ENCODE measurements at regions not wholly inside any gene's neighbourhood (a gene's known extent, or its start where the extent isn't known, plus 50 kb on each side); places are given as distances from the start of the nearest gene placed in this dataset.

- DNase-seq: no peak
Observed at GRCh38 chr5:143581649-143582048, 178.2 kb upstream of the NR3C1 start.

DNA sequence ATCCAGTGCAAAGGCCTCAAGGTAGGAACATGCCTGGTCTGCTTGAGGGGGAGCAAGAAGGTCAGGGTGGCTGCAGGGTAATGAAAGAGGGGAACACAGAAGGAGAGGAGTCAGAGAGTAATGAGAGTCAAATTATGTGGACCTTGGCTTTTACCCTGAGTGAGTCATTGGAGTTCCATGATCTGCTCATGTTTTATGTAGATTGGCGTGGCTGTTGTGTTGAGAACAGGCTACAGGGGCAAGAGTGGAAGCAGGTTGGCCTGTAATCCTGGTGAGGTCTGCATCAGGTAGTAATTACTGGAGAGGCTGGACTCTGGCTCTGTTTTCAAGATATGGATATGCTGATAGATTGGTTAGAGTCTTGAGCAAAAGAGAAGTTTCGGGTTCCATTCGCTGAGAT is 177.7 kb upstream of the NR3C1 start:
- DNase-seq: no peak

DNA sequence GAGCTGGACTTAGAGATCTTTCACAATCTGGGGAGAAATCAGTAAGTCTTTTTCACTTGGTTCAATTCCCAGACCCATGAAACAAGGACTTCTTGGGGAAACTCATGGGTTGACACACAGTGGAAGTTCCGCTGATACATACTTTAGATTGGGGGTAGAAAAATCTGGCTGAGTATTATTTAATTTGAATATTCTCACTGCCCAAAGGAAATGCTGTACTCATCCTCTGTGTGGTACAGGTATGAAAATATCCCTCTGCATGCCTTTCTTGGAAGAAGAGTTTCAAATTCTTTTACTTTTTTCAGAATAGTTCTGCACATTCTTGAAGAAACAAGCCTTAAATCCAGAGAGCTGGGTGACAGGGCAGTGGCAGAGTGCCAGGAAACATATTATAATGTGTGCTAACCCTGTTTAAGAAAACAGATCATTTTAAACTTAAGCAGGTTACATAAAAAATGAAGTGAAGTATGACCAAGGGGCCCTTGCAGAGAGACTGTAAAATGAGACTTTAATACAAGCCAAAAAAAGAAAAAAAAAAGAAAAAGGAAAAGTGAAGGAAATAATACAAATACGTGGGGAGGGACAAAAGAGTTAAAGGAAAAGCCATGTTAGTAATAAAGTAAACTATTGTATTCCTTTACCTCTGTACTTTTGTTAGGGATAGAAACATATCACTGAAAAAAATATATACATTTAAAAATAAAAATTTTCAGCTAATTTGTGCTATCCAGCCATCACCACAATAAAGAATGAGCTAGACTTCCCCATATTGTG is 173.4 kb upstream of the NR3C1 start:
- DNase-seq: no peak

DNA sequence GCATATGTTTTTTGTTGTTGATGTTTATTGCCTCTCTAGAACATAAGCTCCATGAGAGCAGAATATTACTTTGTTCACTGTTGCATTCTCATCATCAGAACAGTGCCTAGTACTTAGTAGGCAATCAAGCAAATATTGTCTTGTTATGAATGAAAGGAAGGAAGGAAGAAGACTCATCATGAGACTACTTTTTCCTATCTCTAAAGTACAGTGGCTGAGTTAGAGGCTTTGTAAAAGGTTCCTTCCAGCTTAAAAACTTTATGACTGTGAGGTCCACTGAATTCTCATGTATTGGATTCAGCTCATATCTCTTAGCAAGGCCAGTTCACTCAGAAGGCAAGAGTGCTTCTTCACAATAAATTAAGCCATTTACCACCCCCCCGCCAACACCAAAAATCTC is 171.8 kb upstream of the NR3C1 start:
- DNase-seq: no peak

GRCh38 chr5:143574236-143574635 is 170.8 kb upstream of the NR3C1 start:
- no peak for DNase-seq

GRCh38 chr5:143573568-143574170 is 170.2 kb upstream of the NR3C1 start:
- no peak for DNase-seq

DNA sequence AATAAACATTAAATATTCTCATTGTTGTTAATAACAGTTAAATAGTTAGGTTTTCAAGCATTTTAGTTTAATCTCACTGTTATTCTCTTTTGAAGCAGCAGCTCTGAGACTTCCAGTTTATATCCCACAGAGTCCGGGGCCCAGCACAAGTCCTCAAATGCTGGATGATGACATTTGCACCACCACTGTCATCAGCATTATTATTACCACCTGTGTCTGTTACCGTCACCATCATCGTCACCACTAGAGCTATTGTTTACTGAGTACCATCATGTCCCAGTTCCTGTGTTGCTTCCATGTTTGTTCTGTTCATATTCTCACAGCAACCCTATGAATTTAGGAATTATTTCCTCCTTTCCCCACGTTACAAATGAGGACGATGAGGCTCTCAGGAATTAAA is 169.2 kb upstream of the NR3C1 start:
- DNase-seq: no peak

- DNase-seq: no peak
Observed at GRCh38 chr5:143571642-143572624, 168.4 kb upstream of the NR3C1 start.

- DNase-seq: no peak
Observed at GRCh38 chr5:143570989-143571388, 167.5 kb upstream of the NR3C1 start.

- DNase-seq: no peak
Observed at GRCh38 chr5:143569722-143570567, 166.5 kb upstream of the NR3C1 start.

- DNase-seq: no peak
Observed at GRCh38 chr5:143569213-143569701, 165.8 kb upstream of the NR3C1 start.

- no peak for DNase-seq
Observed at GRCh38 chr5:143567583-143568504, 164.4 kb upstream of the NR3C1 start.

DNA sequence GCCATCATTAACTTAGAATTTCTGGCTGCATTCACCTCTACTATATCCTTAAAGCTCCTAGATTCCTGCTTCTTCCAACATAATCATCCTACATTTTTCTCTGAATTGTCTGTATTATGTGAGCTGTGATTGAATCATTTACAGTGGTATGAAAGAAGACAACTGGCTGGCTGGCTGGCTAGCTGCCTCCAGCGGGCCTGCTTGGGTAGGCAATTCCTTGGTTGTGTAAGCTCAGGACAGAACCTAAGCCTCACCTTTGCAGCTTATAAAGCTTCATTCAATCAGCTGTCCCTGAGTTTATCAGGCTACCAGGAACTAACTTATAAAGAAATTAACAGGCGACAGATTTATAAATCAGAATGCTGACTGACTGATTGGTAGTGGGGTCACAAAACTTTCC is 162.7 kb upstream of the NR3C1 start:
- DNase-seq: no peak

DNA sequence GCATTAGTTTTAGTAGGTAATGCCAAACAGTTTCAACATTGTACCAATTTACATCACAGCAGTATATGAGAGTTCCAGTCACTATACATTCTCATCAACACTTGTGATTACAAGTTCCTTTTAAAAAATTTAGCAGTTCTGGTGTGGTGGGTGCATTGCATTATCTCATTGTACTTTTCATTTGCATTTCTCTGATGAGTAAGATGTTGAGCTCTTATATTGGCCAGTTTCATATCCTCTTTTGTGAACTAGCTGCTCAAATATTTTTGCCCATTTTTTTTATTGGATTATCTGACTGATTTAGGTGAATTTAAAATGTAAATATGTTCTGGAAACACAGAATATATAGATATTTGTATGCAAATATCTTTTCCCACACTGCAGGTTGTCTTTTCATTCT is 160.9 kb upstream of the NR3C1 start:
- DNase-seq: no peak

GRCh38 chr5:143562935-143563334 is 159.4 kb upstream of the NR3C1 start:
- peak; percentile 58 for DNase-seq

DNA sequence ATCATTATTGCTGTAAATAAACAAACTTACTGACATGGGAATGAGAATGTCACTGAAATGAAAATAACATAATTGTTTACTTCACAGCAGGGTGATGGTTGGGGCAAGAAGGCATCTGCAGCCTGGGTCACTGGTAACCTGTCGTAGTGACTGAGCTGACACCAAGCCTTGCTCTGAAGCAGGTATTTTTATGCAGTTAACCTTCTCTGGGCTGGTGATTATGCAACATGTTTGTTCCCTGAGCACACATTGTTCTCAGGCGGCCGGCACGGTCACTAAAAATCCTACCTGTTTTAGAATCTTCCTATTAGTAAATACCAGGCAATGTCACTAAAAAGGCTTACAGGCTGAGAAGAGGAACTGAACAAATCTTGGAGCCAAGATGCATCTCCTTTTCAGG is 157.7 kb upstream of the NR3C1 start:
- DNase-seq: no peak

DNA sequence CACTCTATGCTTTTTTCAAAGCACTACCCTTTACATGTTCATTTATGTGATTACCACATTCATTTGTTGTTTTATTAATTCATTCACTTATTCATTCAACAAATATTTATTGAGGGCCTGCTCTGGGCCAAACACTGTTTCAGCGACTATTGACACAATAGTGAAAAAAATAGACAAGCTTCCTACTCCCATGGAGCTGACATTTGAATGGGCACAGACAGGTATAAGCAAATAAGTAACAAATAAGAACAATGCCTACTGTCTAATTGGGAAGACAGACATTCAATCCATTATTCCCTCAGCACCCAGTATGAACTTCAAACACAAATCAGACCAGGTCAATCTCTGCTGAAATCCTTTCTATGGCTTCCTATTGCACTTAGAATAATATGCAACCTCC is 156.9 kb upstream of the NR3C1 start:
- no peak for DNase-seq

GRCh38 chr5:143559586-143560109 is 156.2 kb upstream of the NR3C1 start:
- DNase-seq: no peak

GRCh38 chr5:143558048-143558447 is 154.6 kb upstream of the NR3C1 start:
- DNase-seq: no peak

GRCh38 chr5:143557061-143557818 is 153.8 kb upstream of the NR3C1 start:
- DNase-seq: no peak
